HG03095 (cell line): ENCODE measurements at regions not wholly inside any gene's neighbourhood (a gene's known extent, or its start where the extent isn't known, plus 50 kb on each side); places are given as distances from the start of the nearest gene placed in this dataset.

Experiments
- ATAC-seq: cut with Tn5 transposase; IDR thresholded peaks from one replicate; pipeline ENCODE4 v1.9.1; 2021; ENCODE audit warnings: moderate library complexity; ENCODE audit not compliant: unreplicated experiment

GRCh38 chr5:171509467-171509866 lies 90.0 kb downstream of the FGF18 start:
- no peak for ATAC-seq

- no peak for ATAC-seq
Observed at GRCh38 chr5:171512397-171512796, 93.0 kb downstream of the FGF18 start.

- no peak for ATAC-seq
Observed at GRCh38 chr5:171513591-171513990, 94.1 kb downstream of the FGF18 start.

DNA sequence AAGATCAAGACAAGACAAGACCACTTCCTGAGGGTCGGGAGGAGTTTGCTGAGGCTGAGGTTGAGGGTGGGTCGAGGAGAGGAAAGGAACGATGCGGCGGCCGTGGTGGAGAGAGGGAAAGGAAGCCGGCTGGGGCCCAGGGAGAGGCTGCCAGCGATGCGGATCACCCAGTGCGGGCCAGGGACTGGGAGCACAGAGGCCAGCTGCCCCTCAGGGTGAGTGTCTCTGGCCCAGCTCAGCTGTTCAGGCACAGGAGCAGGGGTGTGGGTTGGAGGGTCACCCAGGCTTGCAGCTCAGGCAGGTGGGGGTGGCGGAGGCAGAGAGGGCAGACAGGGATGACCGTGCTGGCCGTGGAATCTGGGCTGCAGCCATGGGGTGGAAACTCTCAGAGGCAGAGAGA lies 99.5 kb downstream of the FGF18 start:
- ATAC-seq = no peak

GRCh38 chr5:171520300-171521174 lies 101.1 kb downstream of the FGF18 start:
- no peak for ATAC-seq

DNA sequence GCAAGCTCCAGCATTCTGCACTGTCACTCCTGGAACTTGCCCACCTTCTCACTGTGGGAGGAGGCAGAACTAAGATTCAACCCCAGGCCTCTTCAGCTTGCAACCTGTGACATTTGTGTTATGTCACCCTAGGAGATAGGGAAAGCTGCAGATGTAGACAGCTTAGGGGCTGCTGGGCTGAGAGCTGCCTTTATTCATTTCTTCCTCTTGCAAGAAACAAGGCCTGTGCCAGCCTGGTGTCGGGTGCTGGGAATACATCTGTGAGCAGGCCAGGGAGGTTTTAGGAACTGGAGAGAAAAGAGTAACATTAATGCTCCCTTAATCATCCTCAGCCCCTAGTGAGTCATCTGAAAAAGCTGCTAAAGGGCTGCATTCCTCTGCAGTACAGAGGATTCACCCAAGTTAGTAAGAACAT lies 101.8 kb downstream of the FGF18 start:
- no peak for ATAC-seq

GRCh38 chr5:171521679-171522078 lies 102.2 kb downstream of the FGF18 start:
- ATAC-seq = no peak

DNA sequence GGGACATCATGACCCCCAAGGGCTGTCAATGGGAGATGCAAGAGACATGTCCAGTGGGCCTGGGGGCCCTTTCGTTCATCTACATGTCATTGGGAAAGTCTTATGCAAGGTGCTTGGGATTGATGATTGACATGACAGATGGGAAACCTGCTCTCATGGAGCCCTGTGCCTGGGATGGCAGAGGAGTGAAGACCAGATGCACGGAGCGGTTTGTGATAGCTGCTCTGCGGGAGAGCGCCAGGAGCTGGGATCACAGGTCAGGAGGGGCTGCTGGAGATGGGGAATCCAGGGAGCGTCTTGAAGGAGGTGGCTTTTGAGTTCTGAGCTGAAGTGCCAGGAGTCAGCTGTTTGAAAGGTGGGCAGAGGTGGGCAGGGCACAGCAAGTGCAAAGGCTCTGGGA lies 104.3 kb downstream of the FGF18 start:
- ATAC-seq = no peak

- no peak for ATAC-seq
Observed at GRCh38 chr5:171524466-171524865, 105.0 kb downstream of the FGF18 start.

GRCh38 chr5:171525085-171525484 lies 105.6 kb downstream of the FGF18 start:
- no peak for ATAC-seq

DNA sequence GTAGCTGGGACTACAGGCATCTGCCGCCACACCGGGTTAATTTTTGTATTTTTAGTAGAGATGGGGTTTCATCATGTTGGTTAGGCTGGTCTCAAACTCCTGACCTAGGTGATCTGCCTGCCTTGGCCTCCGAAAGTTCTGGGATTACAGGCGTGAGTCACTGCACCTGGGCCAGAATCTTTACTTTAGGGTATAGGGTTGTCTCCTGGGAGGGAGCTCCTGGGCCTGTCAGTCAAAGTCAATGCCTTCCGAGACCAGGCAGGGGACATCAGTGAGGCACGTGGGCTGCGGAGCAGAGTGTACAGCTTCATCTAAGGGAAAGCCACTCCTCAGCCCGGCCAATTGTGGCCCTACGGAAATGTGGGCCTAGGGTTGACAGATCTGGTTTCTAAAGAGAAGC lies 108.6 kb downstream of the FGF18 start:
- ATAC-seq = no peak

GRCh38 chr5:171528865-171529614 lies 109.6 kb downstream of the FGF18 start:
- no peak for ATAC-seq

DNA sequence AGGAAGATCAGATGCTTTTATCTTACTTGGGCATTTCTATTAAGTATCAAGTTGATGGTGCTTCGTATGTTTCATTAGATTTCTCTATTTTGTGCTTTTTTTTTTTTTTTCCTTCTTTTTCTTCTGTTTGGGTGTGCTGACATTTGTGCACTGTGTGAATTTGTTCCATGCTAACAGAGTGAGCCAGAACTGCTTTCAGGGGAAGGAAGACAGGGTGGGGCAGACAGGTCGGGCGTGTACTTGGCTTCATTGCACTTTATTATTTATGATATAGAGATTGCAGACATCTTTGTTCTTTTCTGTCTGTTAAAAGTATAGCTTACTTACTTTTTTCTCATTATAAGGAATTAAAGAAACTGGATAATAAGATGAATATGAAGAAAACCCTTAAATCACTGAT lies 112.2 kb downstream of the FGF18 start:
- ATAC-seq = no peak

DNA sequence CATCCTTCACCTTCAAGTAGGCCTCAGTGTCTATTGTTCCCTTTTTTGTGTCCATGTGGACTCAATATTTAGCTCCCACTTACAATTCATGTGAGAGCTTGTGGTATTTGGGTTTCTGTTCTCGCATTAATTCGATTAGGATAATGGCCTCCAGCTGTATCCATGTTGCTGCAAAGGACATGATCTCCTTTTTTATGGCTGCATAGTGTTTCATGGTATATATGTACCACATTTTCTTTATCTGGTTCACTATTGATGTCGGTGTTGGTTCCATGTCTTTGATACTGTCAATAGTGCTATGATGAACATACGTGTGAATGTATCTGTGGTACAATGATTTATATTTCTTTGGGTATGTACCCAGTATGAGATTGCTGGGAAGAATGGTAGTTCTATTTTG lies 113.7 kb downstream of the FGF18 start:
- ATAC-seq = no peak

DNA sequence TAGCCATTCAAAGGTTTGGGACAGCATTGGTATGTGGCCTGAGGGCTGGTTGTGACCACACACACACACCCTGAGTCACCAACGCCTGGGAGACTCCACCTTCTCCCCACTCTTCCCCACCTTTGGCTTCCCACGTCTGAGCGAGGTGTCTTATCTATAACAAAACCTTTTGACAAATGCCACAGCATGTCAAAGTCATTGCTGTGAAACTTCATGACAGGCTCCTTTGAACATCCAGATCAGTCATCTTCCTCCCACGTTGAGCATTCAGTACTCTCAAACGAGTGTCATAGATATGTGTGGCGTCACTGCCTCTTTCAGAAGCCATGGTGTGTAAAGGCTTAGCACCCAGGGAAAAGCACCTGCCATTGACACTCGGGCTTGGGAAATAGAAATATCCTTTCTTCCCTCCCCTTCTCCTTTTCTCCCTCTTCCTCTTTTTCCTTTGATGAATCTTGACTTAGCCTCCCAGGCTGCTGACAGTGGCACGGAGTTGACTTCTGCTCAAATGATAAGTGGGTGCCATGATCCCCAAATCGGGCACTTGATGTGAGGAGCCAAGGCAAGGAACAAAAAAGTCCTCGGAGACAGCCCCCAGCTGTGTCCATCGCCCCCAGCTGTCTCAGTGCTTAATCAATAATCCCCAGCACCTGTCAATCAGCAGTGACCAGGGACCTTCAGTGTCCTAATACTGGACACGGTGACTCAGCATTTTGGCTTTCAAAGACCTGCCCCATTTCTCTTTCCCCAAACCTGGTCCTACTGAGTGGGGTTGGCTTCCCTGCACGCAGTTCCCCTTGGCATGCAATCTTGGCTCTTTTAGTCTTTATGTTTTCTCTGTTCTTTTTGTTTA lies 114.8 kb downstream of the FGF18 start:
- ATAC-seq = no peak

DNA sequence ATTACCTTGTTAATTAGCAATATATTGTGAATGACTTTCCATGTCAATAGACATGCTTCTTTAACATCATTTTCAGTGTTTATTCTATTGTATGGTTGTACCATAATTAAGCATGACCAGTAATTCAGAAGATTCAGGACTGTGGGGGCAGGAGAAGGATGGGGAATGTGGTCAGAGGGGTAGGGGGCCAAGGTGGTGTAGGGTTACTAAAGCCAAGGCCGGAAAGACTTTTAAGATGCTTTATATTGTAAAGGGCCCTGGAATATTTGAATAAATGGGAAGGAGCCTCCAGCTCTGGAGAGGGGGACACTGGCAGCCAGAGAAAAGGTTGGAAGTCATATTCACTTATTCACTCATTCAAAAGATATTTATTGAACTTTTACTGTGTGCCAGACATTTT lies 115.7 kb downstream of the FGF18 start:
- ATAC-seq = no peak

DNA sequence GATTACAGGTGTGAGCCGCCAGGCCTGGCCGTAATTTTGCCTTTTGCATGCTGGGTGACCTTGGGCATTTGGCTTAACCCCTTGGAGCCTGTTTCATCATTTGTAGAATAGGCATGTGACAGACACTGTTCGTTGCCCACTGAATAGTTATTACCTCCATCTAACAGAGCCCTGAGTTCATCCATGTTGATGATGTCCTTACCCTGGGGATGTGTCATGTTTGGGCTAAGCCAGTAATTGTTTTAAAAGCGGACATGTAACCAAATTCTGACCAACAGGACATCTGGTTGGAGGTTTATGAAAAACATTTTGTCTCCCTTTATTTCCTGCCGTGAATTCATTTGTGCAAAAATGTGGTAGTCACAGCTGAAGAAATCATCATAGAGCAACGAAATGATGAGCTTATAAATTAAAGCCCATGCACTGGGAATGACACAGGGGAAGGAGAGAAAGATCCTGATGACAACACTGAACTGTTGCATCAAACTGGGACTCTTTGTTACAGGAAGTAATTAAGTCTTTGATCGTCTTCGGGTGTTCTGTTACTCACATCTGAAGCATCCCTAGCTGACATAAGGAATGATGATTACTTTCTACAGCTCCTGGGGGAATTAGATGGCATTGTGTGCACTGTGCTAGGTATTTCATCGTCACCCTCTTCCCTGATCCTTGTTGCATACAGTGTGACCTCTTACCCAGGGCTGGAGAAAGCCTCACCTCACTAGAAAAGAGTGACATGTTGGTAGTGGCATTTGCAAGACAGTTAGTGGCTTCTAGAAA lies 117.8 kb downstream of the FGF18 start:
- no peak for ATAC-seq

DNA sequence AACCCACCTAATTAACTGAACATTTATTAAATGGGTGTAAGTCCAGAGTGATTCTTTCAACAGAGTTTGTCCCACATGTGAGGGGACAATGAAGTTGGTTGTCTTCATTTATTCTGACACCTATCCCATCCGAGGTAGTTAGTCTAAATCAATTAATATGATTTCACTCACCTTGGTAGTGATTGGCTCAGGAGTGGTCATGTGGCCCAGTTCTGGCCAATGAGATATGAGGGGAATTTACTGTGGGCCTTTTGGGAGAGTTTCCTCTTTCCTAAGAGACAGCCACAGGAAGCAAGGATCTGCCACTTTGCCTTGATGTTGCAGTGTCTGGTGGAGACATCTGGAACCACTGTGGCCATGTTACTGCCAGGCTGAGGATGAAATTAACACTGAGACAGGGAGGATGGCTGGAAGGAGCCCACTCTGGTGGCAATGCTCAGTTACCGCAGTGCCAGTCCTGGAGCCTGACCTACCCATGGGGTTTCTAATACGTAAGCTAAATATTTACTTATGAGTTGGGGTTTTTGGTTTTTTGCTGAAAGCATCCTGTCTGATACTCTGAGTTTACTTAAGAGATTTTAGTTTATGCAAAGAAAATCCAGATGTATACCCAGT lies 118.6 kb downstream of the FGF18 start:
- no peak for ATAC-seq

DNA sequence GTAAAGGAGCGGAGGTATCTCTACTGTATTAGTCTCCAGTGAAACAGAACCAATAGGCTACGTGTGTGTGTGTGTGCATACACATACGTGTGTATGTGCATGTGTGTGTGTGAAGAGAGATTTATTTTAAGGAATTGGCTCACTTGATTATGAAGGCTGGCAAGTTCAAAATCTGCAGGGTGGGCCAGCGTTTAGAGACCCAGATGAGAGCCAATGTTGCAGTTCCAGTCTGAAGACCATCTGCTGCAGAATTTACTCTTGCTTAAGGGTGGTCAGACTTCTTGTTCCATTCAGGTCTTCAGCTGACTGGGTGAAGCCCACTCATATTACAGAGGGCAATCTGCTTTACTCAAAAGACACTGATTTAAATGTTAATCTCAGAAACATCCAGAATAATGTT lies 119.2 kb downstream of the FGF18 start:
- no peak for ATAC-seq

DNA sequence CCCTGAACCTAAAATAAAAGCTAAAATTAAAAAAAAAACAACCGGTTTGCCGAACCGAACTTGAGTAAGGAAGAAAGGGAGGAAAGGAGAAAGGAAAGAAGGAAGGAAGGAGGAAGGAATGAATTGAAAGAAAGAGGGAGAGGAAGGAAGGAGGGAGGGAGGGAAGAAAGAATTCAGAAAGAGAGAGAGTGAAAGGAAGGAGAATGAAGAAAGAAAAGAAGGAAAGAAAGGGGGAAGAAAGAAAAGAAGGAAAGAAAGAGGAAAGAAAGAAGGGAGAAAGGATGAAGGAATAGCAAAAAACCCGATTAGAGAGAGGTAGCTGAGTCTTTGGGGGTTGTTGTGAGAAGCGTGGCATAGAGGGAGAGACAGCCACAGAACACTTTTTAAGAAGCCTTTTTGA lies 121.4 kb downstream of the FGF18 start:
- no peak for ATAC-seq
